Panc1 (cell line): ENCODE measurements at regions not wholly inside any gene's neighbourhood (a gene's known extent, or its start where the extent isn't known, plus 50 kb on each side); places are given as distances from the start of the nearest gene placed in this dataset.

ENCODE experiments used
- ATAC-seq: fragments of 200-7000 bp; cut with Tn5 transposase; 2 replicates; pipeline ENCODE4 v1.9.1; 2020; ENCODE audit warnings: mild to moderate bottlenecking, moderate library complexity
- BruUV-seq: library from RNA; stranded (reverse); fragments of 400-500 nt; replicated peaks from 2 replicates; lab custom pipeline; 2021; lab: Mats Ljungman, UMichigan
- CTCF ChIA-PET: fragments of 300-600 bp; sonication (Branson Sonifier 250); formaldehyde crosslinking; loops from one replicate; lab custom pipeline; 2022; ENCODE audit warnings: antibody characterized with exemption; lab: Charles Lee
- POLR2A ChIA-PET: fragments of 300-600 bp; sonication (Branson Sonifier 250); formaldehyde crosslinking; loops from one replicate; lab custom pipeline; 2022; ENCODE audit warnings: antibody characterized with exemption; lab: Charles Lee
- DNase-seq: peaks from one replicate; pipeline ENCODE4 v3.0.0-alpha.2; 2010; ENCODE audit warnings: low read depth, low spot score
- H3K27ac ChIP-seq: 2 replicates; pipeline ENCODE4 v1.5.1; 2011; ENCODE audit warnings: mild to moderate bottlenecking, low read length, inconsistent platforms
- H3K27me3 ChIP-seq: fragments of 200-500 bp; sonication (Bioruptor generic); 2 replicates; pipeline ENCODE4 v1.6.0; 2014; ENCODE audit warnings: low read length, inconsistent platforms; ENCODE audit not compliant: control insufficient read depth, insufficient read depth
- H3K36me3 ChIP-seq: fragments of 200-500 bp; sonication (Bioruptor generic); 2 replicates; pipeline ENCODE4 v1.5.1; 2014; ENCODE audit warnings: inconsistent platforms, mild to moderate bottlenecking, low read length, moderate library complexity; ENCODE audit not compliant: control insufficient read depth, insufficient read depth
- H3K4me1 ChIP-seq: 2 replicates; pipeline ENCODE4 v1.5.1; 2011; ENCODE audit warnings: inconsistent platforms, mild to moderate bottlenecking, low read length, moderate library complexity; ENCODE audit not compliant: control insufficient read depth, insufficient read depth
- H3K4me3 ChIP-seq, 2 experiments: 2 replicates each; pipeline ENCODE4 v1.5.1; 2011 to 2012; ENCODE audit warnings: low read depth in 2 of 2, low read length in 2 of 2, mild to moderate bottlenecking in 2 of 2, inconsistent platforms in 1 of 2, moderate library complexity in 1 of 2
- H3K9me3 ChIP-seq: fragments of 200-500 bp; sonication (Bioruptor generic); 2 replicates; pipeline ENCODE4 v1.5.1; 2014; ENCODE audit warnings: low read depth, mild to moderate bottlenecking, inconsistent platforms, low read length, moderate library complexity; ENCODE audit not compliant: control insufficient read depth, insufficient read depth
- CTCF ChIP-seq: fragments of 450-650 bp; IDR thresholded peaks from 2 replicates; pipeline ENCODE4 v1.5.1; 2017; ENCODE audit warnings: mild to moderate bottlenecking
- POLR2AphosphoS5 ChIP-seq: IDR thresholded peaks from 2 replicates; pipeline ENCODE4 v1.6.1; 2012; ENCODE audit warnings: mild to moderate bottlenecking, low read depth, low read length, moderate library complexity
- REST ChIP-seq, 2 experiments: IDR thresholded peaks; 2 replicates each; pipeline ENCODE4 v1.6.1; 2011 to 2012; ENCODE audit warnings: low read depth in 2 of 2, control low read depth in 1 of 2, low read length in 1 of 2, mild to moderate bottlenecking in 1 of 2, moderate library complexity in 1 of 2; ENCODE audit not compliant: insufficient read depth in 1 of 2
- SIN3A ChIP-seq: IDR thresholded peaks from 2 replicates; pipeline ENCODE4 v1.6.1; 2012; ENCODE audit warnings: low read depth, mild to moderate bottlenecking, low read length, moderate library complexity, borderline replicate concordance; ENCODE audit not compliant: insufficient read depth
- TCF7L2 ChIP-seq: IDR thresholded peaks from 2 replicates; pipeline ENCODE4 v1.6.1; 2011; ENCODE audit warnings: mild to moderate bottlenecking, low read depth, low read length, inconsistent platforms
- in situ Hi-C: cut with HindIII; loops from 2 replicates; pipeline ENCODE4 v1.10.0; 2016; ENCODE audit warnings: low sequenced_read_pairs, low pct_unique_long_range_greater_than_20kb
- intact Hi-C: fragments of 100-400 bp; cut with micrococcal nuclease; formaldehyde crosslinking; loops from one replicate; pipeline ENCODE4 v1.10.0; 2022; ENCODE audit not compliant: unreplicated experiment

GRCh38 chr12:127388985-127389384, 878.0 kb upstream of the TMEM132C start:
- intact Hi-C loops (no loop called here), in situ Hi-C loops (no loop called here)
- Histone ChIP-seq H3K9me3 (no peaks in the 10 kb centered on the region), H3K27ac (no peak overlapping the region), H3K27me3 (no peaks in the 10 kb centered on the region), H3K4me3 (no peak overlapping the region), H3K4me1 (no peaks in the 10 kb centered on the region), H3K36me3 (no peaks in the 10 kb centered on the region)
- POLR2A ChIA-PET, result no interaction called here
- TF ChIP-seq SIN3A (no peak), CTCF (no peak), REST (IDR thresholded peaks at IDR 0.05; ENCODE audit: insufficient read depth in 1 of 2, low read depth in 2 of 2, low read length in 1 of 2) (no peak), POLR2AphosphoS5 (no peak)
- no peak for DNase-seq
- ATAC-seq, result no peak
- no TSS peak for BruUV-seq
- CTCF ChIA-PET, result no interaction called here

- H3K36me3 ChIP-seq, result no peaks in the 10 kb centered on the region
- no peaks in the 10 kb centered on the region for H3K4me1 ChIP-seq
- no peak for ATAC-seq
- TF ChIP-seq REST (IDR thresholded peaks at IDR 0.05; ENCODE audit: insufficient read depth in 1 of 2, low read depth in 2 of 2, low read length in 1 of 2) (peak; percentile 62 to 64; a peak in 3 of 4 replicates), POLR2AphosphoS5 (no peak), CTCF (no peak), TCF7L2 (no peak), SIN3A (no peak)
- H3K27me3 ChIP-seq, result no peaks in the 10 kb centered on the region
- no peaks in the 10 kb centered on the region for H3K9me3 ChIP-seq
- BruUV-seq, result no TSS peak
- no peak overlapping the region for H3K4me3 ChIP-seq
- ChIA-PET POLR2A (no interaction called here), CTCF (no interaction called here)
- H3K27ac ChIP-seq, result no peak overlapping the region
- intact Hi-C loops (no loop called here), in situ Hi-C loops (no loop called here)
- no peak for DNase-seq
Observed at GRCh38 chr12:127389923-127390322, 877.0 kb upstream of the TMEM132C start.
